GM12873 (cell line): ENCODE measurements at regions not wholly inside any gene's neighbourhood (a gene's known extent, or its start where the extent isn't known, plus 50 kb on each side); places are given as distances from the start of the nearest gene placed in this dataset.

ENCODE experiments used
- CTCF ChIP-seq: IDR thresholded peaks from 2 replicates; pipeline ENCODE4 v1.5.1; 2012; ENCODE audit warnings: low read depth, mild to moderate bottlenecking, moderate library complexity, low read length, control low read depth; ENCODE audit not compliant: insufficient read depth; ENCODE audit errors: missing control alignments

GRCh38 chr1:195909061-195909460, 699.2 kb downstream of the KCNT2 start:
- TF ChIP-seq CTCF, result no peak

GRCh38 chr1:195908121-195908520, 700.1 kb downstream of the KCNT2 start:
- no peak for TF ChIP-seq CTCF

GRCh38 chr1:195903203-195903602, 705.0 kb downstream of the KCNT2 start:
- TF ChIP-seq CTCF, result no peak

- TF ChIP-seq CTCF, result no peak
Measured at GRCh38 chr1:195902779-195903178, 705.5 kb downstream of the KCNT2 start.

GRCh38 chr1:195899762-195900352, 708.4 kb downstream of the KCNT2 start:
- TF ChIP-seq CTCF, result no peak

GRCh38 chr1:195898924-195899323, 709.3 kb downstream of the KCNT2 start:
- TF ChIP-seq CTCF, result no peak

GRCh38 chr1:195898373-195898772, 709.9 kb downstream of the KCNT2 start:
- no peak for TF ChIP-seq CTCF

GRCh38 chr1:195897076-195897475, 711.2 kb downstream of the KCNT2 start:
- no peak for TF ChIP-seq CTCF
